Effector memory CD4-positive, alpha-beta T cell (primary cell): ENCODE measurements at regions not wholly inside any gene's neighbourhood (a gene's known extent, or its start where the extent isn't known, plus 50 kb on each side); places are given as distances from the start of the nearest gene placed in this dataset.

Experiments used
- DNase-seq, 3 donors: peaks; one replicate each; pipeline ENCODE4 v3.0.0-alpha.2; 2020
- H3K27ac ChIP-seq: 2 replicates; pipeline ENCODE4 v1.7.0; 2013; ENCODE audit warnings: mild to moderate bottlenecking, low read length, moderate library complexity; ENCODE audit not compliant: insufficient read depth, poor library complexity, severe bottlenecking
- H3K27me3 ChIP-seq: replicated peaks from 2 replicates; pipeline ENCODE4 v1.7.0; 2013; ENCODE audit warnings: mild to moderate bottlenecking, low read length; ENCODE audit not compliant: insufficient read depth, control insufficient read depth, poor library complexity, severe bottlenecking
- H3K36me3 ChIP-seq: 2 replicates; pipeline ENCODE4 v1.7.0; 2013; ENCODE audit warnings: mild to moderate bottlenecking, low read length, moderate library complexity; ENCODE audit not compliant: control insufficient read depth, insufficient read depth
- H3K4me1 ChIP-seq: 2 replicates; pipeline ENCODE4 v1.7.0; 2013; ENCODE audit warnings: low read length, mild to moderate bottlenecking; ENCODE audit not compliant: control insufficient read depth, insufficient read depth, poor library complexity, severe bottlenecking
- H3K4me3 ChIP-seq: 2 replicates; pipeline ENCODE4 v1.7.0; 2013; ENCODE audit warnings: low read length, low read depth, mild to moderate bottlenecking; ENCODE audit not compliant: insufficient read depth, poor library complexity, severe bottlenecking
- H3K9me3 ChIP-seq: 2 replicates; pipeline ENCODE4 v1.7.0; 2013; ENCODE audit warnings: mild to moderate bottlenecking, low read length, moderate library complexity; ENCODE audit not compliant: control insufficient read depth

DNA sequence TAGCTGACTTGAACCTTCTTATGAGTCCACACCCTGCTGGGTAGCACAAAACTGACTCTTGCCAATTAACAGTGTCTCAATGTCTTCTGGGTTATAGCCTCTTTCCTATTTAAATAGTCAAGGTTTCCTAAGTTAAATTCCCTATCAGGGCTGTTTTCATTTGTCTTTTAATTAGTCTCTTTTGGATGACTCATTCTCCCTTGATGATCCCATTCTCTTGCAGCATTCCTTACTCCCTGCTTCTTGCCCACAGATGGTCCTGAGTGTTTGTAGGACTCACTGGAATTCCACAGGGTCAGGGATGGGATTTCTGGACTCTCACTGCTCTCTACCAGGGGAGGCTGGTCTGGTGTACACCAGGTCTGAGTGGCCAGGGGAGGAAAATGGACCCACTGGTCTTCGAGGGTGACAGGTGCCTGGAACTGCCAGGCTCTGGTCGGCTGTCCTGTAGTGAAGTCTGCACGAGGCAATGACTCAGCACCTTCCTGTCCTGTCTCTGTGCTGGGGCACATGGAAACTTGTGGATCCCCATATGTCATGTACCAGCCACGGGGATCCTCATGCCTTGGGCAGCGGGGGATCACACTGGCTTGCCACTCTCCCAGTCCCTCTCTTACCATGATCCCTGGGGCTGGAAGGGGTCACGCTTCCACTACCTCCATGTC is 236.5 kb upstream of the PELI2 start:
- Histone ChIP-seq H3K27ac (no peak overlapping the region), H3K4me3 (no peak overlapping the region), H3K36me3 (no peaks in the 10 kb centered on the region), H3K27me3 (no peaks in the 10 kb centered on the region), H3K9me3 (no peaks in the 10 kb centered on the region), H3K4me1 (no peaks in the 10 kb centered on the region)
- no peak for DNase-seq

DNA sequence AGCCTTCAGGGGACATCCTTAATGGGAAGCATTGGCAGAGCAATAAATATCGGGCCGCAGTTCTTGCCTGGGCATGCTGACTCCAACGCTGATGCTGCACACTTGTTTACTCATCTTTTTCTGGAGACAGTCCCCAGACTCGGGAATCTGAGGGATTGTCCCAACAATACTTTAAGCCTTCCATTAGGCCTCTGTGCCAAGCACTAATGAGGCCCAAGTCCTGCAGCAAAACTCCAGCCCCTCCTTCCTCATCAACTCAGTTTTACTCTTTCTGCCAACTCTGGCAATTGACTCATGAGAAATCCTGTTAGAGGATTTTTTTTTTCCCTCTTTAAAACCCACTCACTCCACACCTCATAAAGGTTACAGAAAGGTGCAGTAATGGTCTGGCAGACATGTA is 233.4 kb upstream of the PELI2 start:
- no peaks in the 10 kb centered on the region for H3K27me3 ChIP-seq
- H3K4me3 ChIP-seq = no peak overlapping the region
- H3K27ac ChIP-seq = no peak overlapping the region
- no peaks in the 10 kb centered on the region for H3K36me3 ChIP-seq
- no peaks in the 10 kb centered on the region for H3K9me3 ChIP-seq
- DNase-seq = no peak
- no peaks in the 10 kb centered on the region for H3K4me1 ChIP-seq

DNA sequence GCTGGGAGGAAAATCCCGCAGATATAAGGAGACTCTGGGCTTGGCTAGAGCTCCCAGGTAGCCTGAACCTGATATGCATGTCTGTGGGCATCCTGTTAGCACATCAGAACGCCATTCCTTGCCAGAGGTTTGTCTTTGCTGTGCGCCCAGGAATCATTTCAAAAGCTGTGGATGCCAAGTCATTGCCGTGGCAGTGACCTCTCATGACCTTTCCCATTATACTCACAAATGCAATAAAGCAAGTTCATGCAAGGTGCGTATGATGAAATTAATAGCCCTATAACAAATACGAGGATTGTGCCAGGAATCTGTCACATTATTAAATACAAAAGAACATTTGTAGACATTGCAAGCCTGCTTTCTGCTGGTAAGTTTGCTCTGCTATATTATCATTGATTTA is 229.1 kb upstream of the PELI2 start:
- no peaks in the 10 kb centered on the region for H3K9me3 ChIP-seq
- DNase-seq = no peak

DNA sequence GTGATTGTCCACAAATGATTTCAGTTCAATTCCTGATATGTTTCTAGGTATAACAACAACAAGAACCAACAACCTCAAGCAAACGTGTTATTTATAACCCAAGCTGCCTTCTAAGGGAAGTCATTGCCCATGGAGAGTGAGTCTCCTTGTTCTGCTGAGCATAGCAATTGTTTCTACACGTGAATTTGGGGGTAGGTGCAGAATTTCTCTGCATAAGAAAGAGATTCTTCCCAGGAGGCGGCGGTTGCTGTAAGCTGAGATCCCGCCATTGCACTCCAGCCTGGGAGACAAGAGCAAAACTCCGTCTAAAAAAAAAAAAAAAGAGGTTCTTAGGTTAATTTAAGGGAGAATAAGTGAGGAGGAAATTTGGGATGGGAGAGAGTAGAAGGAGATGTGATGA is 226.5 kb upstream of the PELI2 start:
- Histone ChIP-seq H3K9me3 (no peaks in the 10 kb centered on the region), H3K36me3 (no peaks in the 10 kb centered on the region), H3K27me3 (no peaks in the 10 kb centered on the region), H3K4me3 (no peak overlapping the region), H3K4me1 (no peaks in the 10 kb centered on the region), H3K27ac (no peak overlapping the region)
- DNase-seq = no peak

More for the DNA sequence above, 229.1 kb upstream of the PELI2 start:
- Histone ChIP-seq H3K4me3 (no peak overlapping the region), H3K4me1 (no peaks in the 10 kb centered on the region), H3K27ac (no peak overlapping the region), H3K27me3 (no peaks in the 10 kb centered on the region), H3K36me3 (no peaks in the 10 kb centered on the region)

DNA sequence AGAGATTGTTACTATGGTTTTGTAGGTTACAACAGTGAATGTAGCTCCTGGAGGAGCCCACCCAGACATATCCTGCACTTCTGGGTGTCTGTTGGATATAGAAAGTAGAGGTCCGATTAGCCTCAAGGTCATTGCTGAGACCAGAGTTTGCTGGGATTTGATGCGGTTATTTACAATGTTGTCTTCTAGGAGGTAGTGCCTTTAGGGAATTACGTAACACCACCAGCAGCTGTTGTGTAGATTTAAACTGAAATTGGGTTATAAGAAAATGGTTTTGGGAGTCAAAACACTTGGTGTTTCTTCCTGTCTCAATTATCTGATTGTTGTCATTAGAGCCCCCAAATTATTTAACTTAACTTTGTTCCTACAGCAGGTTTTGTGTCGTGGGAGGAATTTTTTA is 225.3 kb upstream of the PELI2 start:
- Histone ChIP-seq H3K4me3 (no peak overlapping the region), H3K27ac (no peak overlapping the region), H3K9me3 (no peaks in the 10 kb centered on the region), H3K27me3 (no peaks in the 10 kb centered on the region), H3K36me3 (no peaks in the 10 kb centered on the region), H3K4me1 (no peaks in the 10 kb centered on the region)
- no peak for DNase-seq

DNA sequence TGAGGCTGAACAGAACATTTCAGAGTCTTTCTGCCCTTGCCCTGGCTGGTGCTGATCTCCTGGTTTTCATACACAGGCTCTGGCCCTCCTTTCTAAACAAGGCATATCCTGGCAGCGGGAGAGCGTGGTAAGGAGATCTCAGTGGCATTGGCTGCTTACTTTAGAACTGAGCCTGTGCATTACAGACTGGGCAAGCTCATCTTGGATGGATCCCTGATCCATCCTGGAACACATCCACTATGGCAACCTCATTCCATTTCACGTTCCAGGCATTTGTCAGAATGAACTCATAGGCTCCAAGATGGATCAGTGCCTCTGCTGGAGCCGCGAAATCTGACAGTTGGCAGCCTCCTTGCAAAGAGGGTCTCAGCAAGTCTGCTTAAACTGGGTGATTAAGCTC is 224.5 kb upstream of the PELI2 start:
- Histone ChIP-seq H3K4me1 (no peaks in the 10 kb centered on the region), H3K27me3 (no peaks in the 10 kb centered on the region), H3K36me3 (no peaks in the 10 kb centered on the region), H3K4me3 (no peak overlapping the region), H3K27ac (no peak overlapping the region), H3K9me3 (no peaks in the 10 kb centered on the region)
- DNase-seq = no peak

DNA sequence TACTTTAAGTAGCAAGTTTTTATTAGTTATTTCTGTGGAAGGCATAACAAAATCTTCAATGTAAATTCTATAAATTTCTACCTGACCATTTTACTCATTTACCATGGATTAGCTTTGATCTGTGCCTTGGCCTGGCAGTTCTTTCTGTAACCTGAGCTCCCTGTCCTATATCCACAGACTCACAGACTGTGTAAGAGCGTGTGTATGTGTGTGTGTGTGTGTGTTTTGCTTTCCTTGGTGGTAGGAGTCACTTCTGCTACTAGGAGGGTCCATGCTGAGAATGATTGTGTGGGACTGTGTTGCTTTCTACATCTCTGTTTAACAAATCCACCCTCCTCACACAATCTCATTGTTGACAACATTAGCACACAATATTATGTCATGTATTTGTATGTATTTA is 221.2 kb upstream of the PELI2 start:
- H3K36me3 ChIP-seq = no peaks in the 10 kb centered on the region
- H3K27me3 ChIP-seq = no peaks in the 10 kb centered on the region
- no peaks in the 10 kb centered on the region for H3K9me3 ChIP-seq
- no peaks in the 10 kb centered on the region for H3K4me1 ChIP-seq
- H3K27ac ChIP-seq = no peak overlapping the region
- no peak for DNase-seq
- H3K4me3 ChIP-seq = no peak overlapping the region

DNA sequence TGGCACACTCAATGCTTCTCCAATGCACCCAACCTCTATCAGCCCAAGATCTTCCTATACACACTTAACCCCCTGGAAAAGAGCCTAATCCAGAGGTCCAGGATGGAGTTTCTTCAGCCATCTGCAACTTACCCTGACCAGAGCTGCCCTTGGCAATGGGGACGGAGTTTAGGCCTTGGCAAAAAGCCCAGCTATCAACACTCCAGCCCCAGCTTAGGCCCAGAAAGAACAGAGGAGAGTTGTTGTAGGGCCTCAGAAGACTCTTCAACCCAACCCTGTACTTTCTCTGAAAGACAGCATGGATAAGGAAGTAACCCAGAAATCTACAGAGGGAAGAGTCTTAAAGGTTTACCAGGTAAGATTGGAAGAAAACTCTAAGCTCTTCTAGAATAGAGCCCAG is 219.3 kb upstream of the PELI2 start:
- Histone ChIP-seq H3K4me3 (no peak overlapping the region), H3K27ac (no peak overlapping the region), H3K4me1 (no peaks in the 10 kb centered on the region), H3K36me3 (no peaks in the 10 kb centered on the region), H3K27me3 (no peaks in the 10 kb centered on the region), H3K9me3 (no peaks in the 10 kb centered on the region)
- DNase-seq = no peak

DNA sequence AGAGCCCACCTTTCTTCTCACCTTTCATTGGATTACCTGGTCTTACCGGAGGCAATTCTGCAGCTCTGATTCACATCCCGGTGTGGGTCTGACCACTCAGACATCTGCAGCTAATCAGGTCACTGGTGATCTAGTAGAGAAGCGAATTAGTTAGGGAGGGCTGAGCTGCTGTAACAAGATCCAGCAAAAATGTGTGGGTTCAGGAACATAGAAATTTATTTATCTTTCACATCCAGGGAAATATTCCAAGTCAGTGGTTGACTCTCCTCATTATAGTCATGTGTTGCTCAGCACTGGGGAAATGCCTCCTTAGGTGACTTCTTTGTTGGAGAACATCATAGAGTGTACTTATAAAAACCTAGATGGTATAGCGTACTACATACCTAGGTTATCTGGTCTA is 218.7 kb upstream of the PELI2 start:
- Histone ChIP-seq H3K27me3 (no peaks in the 10 kb centered on the region), H3K27ac (no peak overlapping the region), H3K9me3 (no peaks in the 10 kb centered on the region), H3K36me3 (no peaks in the 10 kb centered on the region), H3K4me1 (no peaks in the 10 kb centered on the region), H3K4me3 (no peak overlapping the region)
- no peak for DNase-seq

DNA sequence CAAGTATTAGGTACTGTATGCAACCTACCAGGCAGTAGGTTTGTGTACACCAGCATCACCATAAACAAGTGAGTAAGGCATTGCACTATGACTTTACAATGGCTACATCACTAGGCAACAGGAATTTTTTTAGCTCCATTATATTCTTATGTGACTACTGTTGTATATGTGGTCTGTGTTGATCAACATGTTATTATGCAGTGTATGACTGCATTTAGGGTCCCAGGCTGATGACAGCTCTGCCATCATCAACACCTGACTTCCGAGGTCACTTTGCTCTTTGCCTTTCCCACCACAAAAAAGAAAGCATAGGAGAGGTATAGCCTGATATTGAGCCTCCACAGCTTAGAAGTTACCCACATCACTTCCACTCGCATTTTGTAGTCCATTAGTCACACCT is 217.5 kb upstream of the PELI2 start:
- Histone ChIP-seq H3K27ac (no peak overlapping the region), H3K27me3 (no peaks in the 10 kb centered on the region), H3K9me3 (no peaks in the 10 kb centered on the region), H3K36me3 (no peaks in the 10 kb centered on the region), H3K4me1 (no peaks in the 10 kb centered on the region), H3K4me3 (no peak overlapping the region)
- no peak for DNase-seq
